ENCODE measurements at regions not wholly inside any gene's neighbourhood (a gene's known extent, or its start where the extent isn't known, plus 50 kb on each side); places are given as distances from the start of the nearest gene placed in this dataset.

GRCh38 chr2:198825534-198825933, 632.2 kb downstream of the SATB2 start:
- Histone ChIP-seq H3K36me3 (ENCODE audit: low read depth) (no peaks in the 10 kb centered on the region), H3K27ac (no peak overlapping the region), H3F3A (ENCODE audit: insufficient read depth, low read depth) (no peaks in the 10 kb centered on the region), H3K27me3 (ENCODE audit: insufficient read depth, low read depth) (no peaks in the 10 kb centered on the region), H3K4me3 (no peak overlapping the region), H3K79me2 (ENCODE audit: low read depth) (no peaks in the 10 kb centered on the region), H2AFZ (no peak overlapping the region), H3K9me3 (ENCODE audit: insufficient read depth, low read depth) (no peaks in the 10 kb centered on the region), H4K20me1 (ENCODE audit: insufficient read depth) (no peaks in the 10 kb centered on the region), H3K9me2 (ENCODE audit: insufficient read depth) (no peaks in the 10 kb centered on the region), H3K4me1 (replicated peaks; ENCODE audit: insufficient read depth) (no peaks in the 10 kb centered on the region), H3K4me2 (no peak overlapping the region)
- POLR2A ChIA-PET (ENCODE audit: unreplicated experiment) = no interaction called here
- TF ChIP-seq CTCF (conservative IDR thresholded peaks at IDR 0.05) (no peak), EZH2 (IDR thresholded peaks at IDR 0.05; ENCODE audit: low read depth) (no peak)
- no peak for DNase-seq
- CTCF ChIA-PET = no interaction called here
- intact Hi-C loops (cut with micrococcal nuclease; ENCODE audit: unreplicated experiment) = no loop called here
- BruUV-seq (replicated peaks) = no TSS peak

- CTCF ChIA-PET = no interaction called here
- DNase-seq = no peak
- no peak overlapping the region for H3K4me3 ChIP-seq
- H4K20me1 ChIP-seq (ENCODE audit: insufficient read depth) = no peaks in the 10 kb centered on the region
- no peak overlapping the region for H2AFZ ChIP-seq
- no peak overlapping the region for H3K27ac ChIP-seq
- TF ChIP-seq CTCF (conservative IDR thresholded peaks at IDR 0.05) (no peak), EZH2 (IDR thresholded peaks at IDR 0.05; ENCODE audit: low read depth) (no peak)
- H3F3A ChIP-seq (ENCODE audit: insufficient read depth, low read depth) = no peaks in the 10 kb centered on the region
- H3K4me2 ChIP-seq = no peak overlapping the region
- intact Hi-C loops (cut with micrococcal nuclease; ENCODE audit: unreplicated experiment) = no loop called here
- H3K36me3 ChIP-seq (ENCODE audit: low read depth) = no peaks in the 10 kb centered on the region
- POLR2A ChIA-PET (ENCODE audit: unreplicated experiment) = no interaction called here
- no peaks in the 10 kb centered on the region for H3K9me2 ChIP-seq (ENCODE audit: insufficient read depth)
- BruUV-seq (replicated peaks) = no TSS peak
- H3K4me1 ChIP-seq (replicated peaks; ENCODE audit: insufficient read depth) = no peaks in the 10 kb centered on the region
- H3K27me3 ChIP-seq (ENCODE audit: insufficient read depth, low read depth) = no peaks in the 10 kb centered on the region
- H3K9me3 ChIP-seq (ENCODE audit: insufficient read depth, low read depth) = no peaks in the 10 kb centered on the region
- no peaks in the 10 kb centered on the region for H3K79me2 ChIP-seq (ENCODE audit: low read depth)
Observed at GRCh38 chr2:198817536-198817935, 640.2 kb downstream of the SATB2 start.

- H3K4me1 ChIP-seq (replicated peaks; ENCODE audit: insufficient read depth) = no peaks in the 10 kb centered on the region
- no peaks in the 10 kb centered on the region for H3F3A ChIP-seq (ENCODE audit: insufficient read depth, low read depth)
- H3K36me3 ChIP-seq (ENCODE audit: low read depth) = no peaks in the 10 kb centered on the region
- no peak overlapping the region for H3K4me3 ChIP-seq
- no peaks in the 10 kb centered on the region for H3K79me2 ChIP-seq (ENCODE audit: low read depth)
- ChIA-PET CTCF (no interaction called here), POLR2A (ENCODE audit: unreplicated experiment) (no interaction called here)
- H3K9me2 ChIP-seq (ENCODE audit: insufficient read depth) = no peaks in the 10 kb centered on the region
- H3K27ac ChIP-seq = no peak overlapping the region
- DNase-seq = no peak
- no peaks in the 10 kb centered on the region for H3K9me3 ChIP-seq (ENCODE audit: insufficient read depth, low read depth)
- intact Hi-C loops (cut with micrococcal nuclease; ENCODE audit: unreplicated experiment) = no loop called here
- H3K4me2 ChIP-seq = no peak overlapping the region
- no peak for TF ChIP-seq CTCF (conservative IDR thresholded peaks at IDR 0.05)
- TF ChIP-seq EZH2 (IDR thresholded peaks at IDR 0.05; ENCODE audit: low read depth) = no peak
- H2AFZ ChIP-seq = no peak overlapping the region
- no peaks in the 10 kb centered on the region for H3K27me3 ChIP-seq (ENCODE audit: insufficient read depth, low read depth)
- no peaks in the 10 kb centered on the region for H4K20me1 ChIP-seq (ENCODE audit: insufficient read depth)
- no TSS peak for BruUV-seq (replicated peaks)
Observed at GRCh38 chr2:198815626-198816025, 642.1 kb downstream of the SATB2 start.

All from PC-9 (cell line).